ENCODE measurements at regions not wholly inside any gene's neighbourhood (a gene's known extent, or its start where the extent isn't known, plus 50 kb on each side); places are given as distances from the start of the nearest gene placed in this dataset.

- Mint-ChIP-seq H3K36me3 (no peaks in the 10 kb centered on the region), H3K27me3 (no peaks in the 10 kb centered on the region), H3K27ac (no peak overlapping the region), H3K9me3 (peaks cover 6% of the 10 kb centered on the region), H3K4me1 (no peaks in the 10 kb centered on the region), H3K4me3 (no peak overlapping the region)
- no peak for ATAC-seq
Observed at GRCh38 chr6:22970004-22970403, 400.6 kb downstream of the HDGFL1 start.

DNA sequence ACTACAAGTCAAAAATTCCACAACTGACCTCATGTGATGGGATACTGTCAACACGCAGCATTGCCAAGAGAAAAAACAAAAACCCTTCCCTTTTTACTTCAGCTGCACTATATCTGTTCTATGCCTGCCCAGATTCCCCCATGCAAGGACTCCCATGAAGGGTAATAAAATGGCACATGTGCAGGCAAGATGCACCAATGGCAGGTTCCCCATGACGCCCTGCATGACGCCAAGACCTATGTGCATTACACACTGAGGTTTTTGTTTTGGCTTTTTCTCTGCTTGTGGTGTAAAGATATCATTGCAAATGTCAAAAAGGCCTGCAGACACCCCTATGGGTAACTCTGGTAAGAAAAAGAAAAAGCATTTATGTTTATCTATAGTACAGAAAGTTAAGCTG, 403.4 kb downstream of the HDGFL1 start:
- Mint-ChIP-seq H3K9me3 (peaks cover 6% of the 10 kb centered on the region), H3K4me3 (no peak overlapping the region), H3K27me3 (no peaks in the 10 kb centered on the region), H3K4me1 (no peaks in the 10 kb centered on the region), H3K27ac (no peak overlapping the region), H3K36me3 (no peaks in the 10 kb centered on the region)
- ATAC-seq: no peak

DNA sequence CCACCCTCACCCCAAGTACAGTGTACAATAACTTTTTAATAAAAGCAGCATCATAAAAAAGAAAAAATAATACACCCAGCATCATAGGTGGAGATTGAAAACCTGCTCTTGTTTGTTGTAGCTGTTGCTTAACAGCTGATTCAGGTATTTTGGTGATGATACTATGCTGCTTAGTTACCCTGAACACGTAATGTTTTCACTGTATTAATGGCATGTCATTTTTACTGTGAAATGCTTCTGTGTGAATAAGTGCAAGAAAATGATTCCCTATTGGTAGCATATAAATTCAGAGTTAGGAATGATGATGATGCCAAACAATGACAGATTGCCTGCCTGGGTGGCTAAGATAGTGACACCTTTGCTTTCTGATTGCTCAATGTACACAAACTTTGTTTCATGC, 405.7 kb downstream of the HDGFL1 start:
- H3K27me3 Mint-ChIP-seq: no peaks in the 10 kb centered on the region
- ATAC-seq: no peak
- no peak overlapping the region for H3K4me3 Mint-ChIP-seq
- H3K36me3 Mint-ChIP-seq: no peaks in the 10 kb centered on the region
- peaks cover 8% of the 10 kb centered on the region for H3K9me3 Mint-ChIP-seq
- H3K4me1 Mint-ChIP-seq: no peaks in the 10 kb centered on the region
- H3K27ac Mint-ChIP-seq: no peak overlapping the region

DNA sequence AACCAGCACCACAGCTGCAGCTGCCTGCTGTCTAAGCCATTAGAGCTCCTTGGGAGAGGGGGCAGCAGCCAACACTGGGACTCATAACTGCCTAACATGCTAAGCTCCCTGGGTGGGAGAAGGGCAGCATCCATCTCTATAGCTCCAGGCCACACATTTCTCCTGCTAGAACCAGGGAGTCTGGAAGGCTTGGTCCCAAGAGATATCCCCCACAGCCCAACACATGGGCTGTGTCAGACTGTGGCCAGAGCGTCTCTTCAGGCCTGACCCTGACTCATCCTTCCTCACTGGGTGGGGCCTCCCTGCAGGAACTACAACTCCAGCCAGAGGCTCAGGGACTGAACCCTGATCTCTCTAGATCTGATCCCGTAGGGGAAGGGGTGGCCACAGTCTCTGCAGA, 411.1 kb downstream of the HDGFL1 start:
- Mint-ChIP-seq H3K4me1 (no peaks in the 10 kb centered on the region), H3K27me3 (no peaks in the 10 kb centered on the region), H3K9me3 (peaks cover 18% of the 10 kb centered on the region), H3K27ac (no peak overlapping the region), H3K4me3 (no peak overlapping the region), H3K36me3 (no peaks in the 10 kb centered on the region)
- ATAC-seq: no peak

- Mint-ChIP-seq H3K27ac (no peak overlapping the region), H3K4me3 (no peak overlapping the region), H3K9me3 (peaks cover 3% of the 10 kb centered on the region), H3K36me3 (no peaks in the 10 kb centered on the region), H3K4me1 (no peaks in the 10 kb centered on the region), H3K27me3 (no peaks in the 10 kb centered on the region)
- ATAC-seq: no peak
Observed at GRCh38 chr6:23002044-23002619, 432.8 kb downstream of the HDGFL1 start.

DNA sequence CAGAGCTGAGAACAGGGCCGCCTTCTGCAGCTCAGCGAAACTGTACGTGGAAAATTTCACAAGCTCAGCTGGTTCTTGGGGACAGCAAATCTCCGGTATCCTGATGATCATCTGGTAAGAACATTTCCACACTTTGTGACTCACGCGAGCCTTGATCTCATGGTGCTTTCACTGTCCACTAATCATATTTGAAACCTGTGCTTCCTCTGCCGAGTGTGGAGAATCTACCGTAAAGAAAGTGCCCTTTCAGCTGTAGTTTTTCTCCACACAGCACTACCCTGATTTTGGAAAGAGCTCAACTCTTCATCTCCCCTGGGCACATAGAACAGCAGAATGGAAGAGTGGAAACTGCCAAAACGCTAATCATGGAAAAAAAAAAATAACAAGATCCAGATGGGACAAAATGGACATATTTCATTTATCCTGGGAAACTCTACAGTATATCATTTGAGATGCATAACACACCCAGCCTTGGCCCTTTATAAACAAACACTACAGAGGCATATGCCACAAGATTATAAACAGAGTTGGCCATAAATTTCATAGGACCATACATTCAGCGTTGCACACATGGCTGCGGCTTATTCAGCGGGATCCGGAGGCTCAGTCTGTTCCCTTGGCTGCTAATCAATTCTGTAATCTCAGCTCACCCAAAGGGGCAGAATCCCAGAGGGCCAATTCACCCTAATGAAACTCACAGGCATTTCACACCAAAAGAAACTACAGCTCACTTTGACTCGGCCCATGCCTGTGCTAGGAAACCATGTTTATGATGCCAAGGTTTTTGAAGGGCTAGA, 434.5 kb downstream of the HDGFL1 start:
- no peak overlapping the region for H3K27ac Mint-ChIP-seq
- H3K27me3 Mint-ChIP-seq: no peaks in the 10 kb centered on the region
- no peaks in the 10 kb centered on the region for H3K4me1 Mint-ChIP-seq
- no peak overlapping the region for H3K4me3 Mint-ChIP-seq
- no peak for ATAC-seq
- H3K9me3 Mint-ChIP-seq: peaks cover 3% of the 10 kb centered on the region
- no peaks in the 10 kb centered on the region for H3K36me3 Mint-ChIP-seq

GRCh38 chr6:23006656-23007055, 437.3 kb downstream of the HDGFL1 start:
- Mint-ChIP-seq H3K27ac (no peak overlapping the region), H3K9me3 (no peaks in the 10 kb centered on the region), H3K4me3 (no peak overlapping the region)

DNA sequence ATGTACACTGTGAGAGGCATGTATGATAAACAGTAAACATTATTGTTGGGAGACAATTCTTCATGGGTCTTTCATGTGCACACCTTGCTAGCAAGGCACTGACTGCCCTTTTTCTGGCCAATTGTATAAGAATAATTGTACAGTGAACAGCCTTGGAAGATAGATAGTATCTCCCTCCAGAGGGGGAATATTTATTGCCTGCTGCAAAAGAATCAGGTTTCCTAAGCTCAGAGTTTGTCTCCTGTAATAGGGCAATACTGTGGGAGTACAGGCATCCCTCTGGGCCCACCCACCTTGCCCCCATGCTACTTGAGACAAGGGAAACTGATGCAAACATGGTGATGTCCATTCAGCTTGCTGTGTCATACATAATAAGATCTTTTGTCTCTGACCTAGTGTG, 442.2 kb downstream of the HDGFL1 start:
- Mint-ChIP-seq H3K4me1 (no peaks in the 10 kb centered on the region), H3K27ac (no peak overlapping the region), H3K36me3 (no peaks in the 10 kb centered on the region), H3K9me3 (peaks cover 4% of the 10 kb centered on the region), H3K27me3 (no peaks in the 10 kb centered on the region), H3K4me3 (no peak overlapping the region)
- ATAC-seq: no peak

More at GRCh38 chr6:23006656-23007055, 437.3 kb downstream of the HDGFL1 start:
- no peaks in the 10 kb centered on the region for H3K36me3 Mint-ChIP-seq
- H3K27me3 Mint-ChIP-seq: no peaks in the 10 kb centered on the region
- no peak for ATAC-seq
- H3K4me1 Mint-ChIP-seq: no peaks in the 10 kb centered on the region

- H3K36me3 Mint-ChIP-seq: no peaks in the 10 kb centered on the region
- H3K27ac Mint-ChIP-seq: no peak overlapping the region
- H3K9me3 Mint-ChIP-seq: peaks cover 8% of the 10 kb centered on the region
- no peaks in the 10 kb centered on the region for H3K4me1 Mint-ChIP-seq
- no peaks in the 10 kb centered on the region for H3K27me3 Mint-ChIP-seq
- no peak for ATAC-seq
- no peak overlapping the region for H3K4me3 Mint-ChIP-seq
Observed at GRCh38 chr6:23013776-23014175, 444.4 kb downstream of the HDGFL1 start.

DNA sequence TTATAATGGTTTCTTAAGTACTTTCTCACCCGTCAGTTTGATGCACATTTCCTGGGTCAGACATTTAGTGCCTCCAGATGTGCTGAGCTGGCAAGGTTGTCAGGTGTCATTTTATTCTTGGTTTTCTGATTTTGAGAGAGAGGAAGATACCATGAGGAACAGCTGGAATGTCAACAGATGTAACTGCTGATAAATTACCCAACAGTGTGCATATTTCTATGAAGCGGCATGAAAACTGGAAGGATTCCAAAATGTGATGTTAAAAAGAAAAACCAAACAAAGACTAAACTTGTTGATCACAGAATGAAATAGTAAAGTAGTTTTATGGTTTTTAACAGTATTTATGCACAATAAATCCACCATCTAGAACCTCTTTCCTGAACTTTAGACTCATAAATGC, 447.3 kb downstream of the HDGFL1 start:
- no peaks in the 10 kb centered on the region for H3K4me1 Mint-ChIP-seq
- peaks cover 8% of the 10 kb centered on the region for H3K9me3 Mint-ChIP-seq
- no peak for ATAC-seq
- no peak overlapping the region for H3K27ac Mint-ChIP-seq
- H3K27me3 Mint-ChIP-seq: no peaks in the 10 kb centered on the region
- no peaks in the 10 kb centered on the region for H3K36me3 Mint-ChIP-seq
- H3K4me3 Mint-ChIP-seq: no peak overlapping the region

GRCh38 chr6:23021487-23021886, 452.1 kb downstream of the HDGFL1 start:
- ATAC-seq: no peak
- Mint-ChIP-seq H3K27ac (no peak overlapping the region), H3K9me3 (peaks cover 7% of the 10 kb centered on the region), H3K27me3 (no peaks in the 10 kb centered on the region), H3K4me3 (no peak overlapping the region), H3K4me1 (no peaks in the 10 kb centered on the region), H3K36me3 (no peaks in the 10 kb centered on the region)

GRCh38 chr6:23027281-23027680, 457.9 kb downstream of the HDGFL1 start:
- H3K27ac Mint-ChIP-seq: no peak overlapping the region
- no peaks in the 10 kb centered on the region for H3K27me3 Mint-ChIP-seq
- no peaks in the 10 kb centered on the region for H3K4me1 Mint-ChIP-seq
- ATAC-seq: no peak
- no peak overlapping the region for H3K4me3 Mint-ChIP-seq
- peaks cover 7% of the 10 kb centered on the region for H3K9me3 Mint-ChIP-seq
- no peaks in the 10 kb centered on the region for H3K36me3 Mint-ChIP-seq

- Mint-ChIP-seq H3K36me3 (no peaks in the 10 kb centered on the region), H3K27ac (no peak overlapping the region), H3K9me3 (peaks cover 4% of the 10 kb centered on the region), H3K4me3 (no peak overlapping the region), H3K27me3 (no peaks in the 10 kb centered on the region), H3K4me1 (no peaks in the 10 kb centered on the region)
- no peak for ATAC-seq
Observed at GRCh38 chr6:23031986-23032385, 462.6 kb downstream of the HDGFL1 start.

DNA sequence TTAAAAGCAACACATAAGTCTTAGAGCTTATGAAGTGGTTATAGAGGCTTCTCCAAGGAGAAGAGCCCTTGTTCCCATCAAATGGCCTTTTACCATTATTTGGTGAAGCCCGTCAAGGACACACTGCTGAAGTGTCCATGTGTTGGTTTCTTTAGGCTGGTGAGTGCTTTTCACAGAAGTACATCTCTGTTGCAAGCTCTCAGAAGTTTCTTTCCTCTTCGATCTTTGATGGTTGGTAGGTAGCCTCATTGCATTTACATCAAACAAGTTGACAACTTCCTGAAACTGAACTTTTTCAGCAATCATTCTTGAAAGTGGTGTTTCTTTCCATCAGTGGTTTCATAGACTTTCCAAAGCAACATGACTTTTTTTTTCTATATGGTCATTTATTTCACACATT, 465.6 kb downstream of the HDGFL1 start:
- H3K36me3 Mint-ChIP-seq: no peaks in the 10 kb centered on the region
- H3K4me3 Mint-ChIP-seq: no peak overlapping the region
- no peaks in the 10 kb centered on the region for H3K27me3 Mint-ChIP-seq
- no peak overlapping the region for H3K27ac Mint-ChIP-seq
- no peaks in the 10 kb centered on the region for H3K4me1 Mint-ChIP-seq
- peaks cover 4% of the 10 kb centered on the region for H3K9me3 Mint-ChIP-seq
- ATAC-seq: no peak

- Mint-ChIP-seq H3K36me3 (no peaks in the 10 kb centered on the region), H3K9me3 (no peaks in the 10 kb centered on the region), H3K27ac (no peak overlapping the region), H3K27me3 (no peaks in the 10 kb centered on the region), H3K4me3 (no peak overlapping the region), H3K4me1 (no peaks in the 10 kb centered on the region)
- ATAC-seq: no peak
Observed at GRCh38 chr6:23036406-23036983, 467.1 kb downstream of the HDGFL1 start.

DNA sequence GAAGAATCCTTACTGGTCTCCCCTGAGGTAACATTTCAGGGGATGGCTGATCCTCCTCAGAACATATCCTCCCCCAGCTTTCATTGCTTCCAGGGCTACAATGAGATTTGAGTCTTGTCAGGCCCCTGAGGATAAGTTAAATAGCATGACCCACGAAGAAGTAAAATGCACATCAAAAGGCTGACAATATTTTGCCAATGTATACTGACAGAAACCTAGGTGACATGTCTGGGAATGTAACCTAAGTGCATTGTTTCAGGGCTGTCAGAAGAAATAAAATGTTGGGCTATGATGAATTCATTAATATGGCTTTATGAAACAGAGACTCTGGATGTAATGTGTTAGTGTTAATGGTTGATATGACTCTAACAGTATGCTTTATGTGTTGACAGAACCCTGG, 471.5 kb downstream of the HDGFL1 start:
- no peaks in the 10 kb centered on the region for H3K4me1 Mint-ChIP-seq
- H3K36me3 Mint-ChIP-seq: no peaks in the 10 kb centered on the region
- no peak overlapping the region for H3K4me3 Mint-ChIP-seq
- no peak overlapping the region for H3K27ac Mint-ChIP-seq
- no peak for ATAC-seq
- H3K27me3 Mint-ChIP-seq: no peaks in the 10 kb centered on the region
- H3K9me3 Mint-ChIP-seq: peaks cover 7% of the 10 kb centered on the region
